ENCODE measurements at regions not wholly inside any gene's neighbourhood (a gene's known extent, or its start where the extent isn't known, plus 50 kb on each side); places are given as distances from the start of the nearest gene placed in this dataset.

GRCh38 chr22:48866906-48867681, 960.6 kb downstream of the BRD1 start:
- H3K36me3 Mint-ChIP-seq (ENCODE audit: low read depth): no peaks in the 10 kb centered on the region
- no peak overlapping the region for H3K4me3 Mint-ChIP-seq
- H3K27me3 Mint-ChIP-seq (ENCODE audit: low read depth): no peaks in the 10 kb centered on the region
- no peak for DNase-seq (ENCODE audit: low read depth, low spot score)
- peaks cover 13% of the 10 kb centered on the region for H3K4me1 Mint-ChIP-seq
- peak overlapping the region; percentile 86 for H3K27ac Mint-ChIP-seq (ENCODE audit: unreplicated experiment)
- peaks cover 4% of the 10 kb centered on the region for H3K9me3 Mint-ChIP-seq
- TF ChIP-seq, protein P1, sequence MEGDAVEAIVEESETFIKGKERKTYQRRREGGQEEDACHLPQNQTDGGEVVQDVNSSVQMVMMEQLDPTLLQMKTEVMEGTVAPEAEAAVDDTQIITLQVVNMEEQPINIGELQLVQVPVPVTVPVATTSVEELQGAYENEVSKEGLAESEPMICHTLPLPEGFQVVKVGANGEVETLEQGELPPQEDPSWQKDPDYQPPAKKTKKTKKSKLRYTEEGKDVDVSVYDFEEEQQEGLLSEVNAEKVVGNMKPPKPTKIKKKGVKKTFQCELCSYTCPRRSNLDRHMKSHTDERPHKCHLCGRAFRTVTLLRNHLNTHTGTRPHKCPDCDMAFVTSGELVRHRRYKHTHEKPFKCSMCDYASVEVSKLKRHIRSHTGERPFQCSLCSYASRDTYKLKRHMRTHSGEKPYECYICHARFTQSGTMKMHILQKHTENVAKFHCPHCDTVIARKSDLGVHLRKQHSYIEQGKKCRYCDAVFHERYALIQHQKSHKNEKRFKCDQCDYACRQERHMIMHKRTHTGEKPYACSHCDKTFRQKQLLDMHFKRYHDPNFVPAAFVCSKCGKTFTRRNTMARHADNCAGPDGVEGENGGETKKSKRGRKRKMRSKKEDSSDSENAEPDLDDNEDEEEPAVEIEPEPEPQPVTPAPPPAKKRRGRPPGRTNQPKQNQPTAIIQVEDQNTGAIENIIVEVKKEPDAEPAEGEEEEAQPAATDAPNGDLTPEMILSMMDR (conservative IDR thresholded peaks at IDR 0.05): no peak

GRCh38 chr22:48864748-48865147, 962.9 kb downstream of the BRD1 start:
- Mint-ChIP-seq H3K9me3 (no peaks in the 10 kb centered on the region), H3K27me3 (ENCODE audit: low read depth) (peaks cover 16% of the 10 kb centered on the region), H3K4me3 (no peak overlapping the region), H3K4me1 (peaks cover 13% of the 10 kb centered on the region), H3K27ac (ENCODE audit: unreplicated experiment) (no peak overlapping the region), H3K36me3 (ENCODE audit: low read depth) (no peaks in the 10 kb centered on the region)
- TF ChIP-seq, protein P1 (conservative IDR thresholded peaks at IDR 0.05): no peak
- DNase-seq (ENCODE audit: low read depth, low spot score): no peak

- H3K9me3 Mint-ChIP-seq: no peaks in the 10 kb centered on the region
- DNase-seq (ENCODE audit: low read depth, low spot score): no peak
- H3K36me3 Mint-ChIP-seq (ENCODE audit: low read depth): no peaks in the 10 kb centered on the region
- TF ChIP-seq, protein P1 (conservative IDR thresholded peaks at IDR 0.05): no peak
- H3K4me3 Mint-ChIP-seq: no peak overlapping the region
- H3K27me3 Mint-ChIP-seq (ENCODE audit: low read depth): peaks cover 22% of the 10 kb centered on the region
- H3K4me1 Mint-ChIP-seq: peaks cover 13% of the 10 kb centered on the region
- no peak overlapping the region for H3K27ac Mint-ChIP-seq (ENCODE audit: unreplicated experiment)
Observed at GRCh38 chr22:48863965-48864528, 963.6 kb downstream of the BRD1 start.

GRCh38 chr22:48860557-48860956, 967.1 kb downstream of the BRD1 start:
- Mint-ChIP-seq H3K4me1 (no peaks in the 10 kb centered on the region), H3K27ac (ENCODE audit: unreplicated experiment) (no peak overlapping the region)
- DNase-seq (ENCODE audit: low read depth, low spot score): no peak

GRCh38 chr22:48858856-48859255, 968.8 kb downstream of the BRD1 start:
- no peak overlapping the region for H3K27ac Mint-ChIP-seq (ENCODE audit: unreplicated experiment)
- H3K9me3 Mint-ChIP-seq: peaks cover 6% of the 10 kb centered on the region
- H3K36me3 Mint-ChIP-seq (ENCODE audit: low read depth): no peaks in the 10 kb centered on the region
- H3K4me1 Mint-ChIP-seq: no peaks in the 10 kb centered on the region
- no peak for DNase-seq (ENCODE audit: low read depth, low spot score)
- TF ChIP-seq, protein P1 (conservative IDR thresholded peaks at IDR 0.05): no peak
- H3K4me3 Mint-ChIP-seq: no peak overlapping the region
- H3K27me3 Mint-ChIP-seq (ENCODE audit: low read depth): peaks cover 25% of the 10 kb centered on the region

More at GRCh38 chr22:48860557-48860956, 967.1 kb downstream of the BRD1 start:
- Mint-ChIP-seq H3K36me3 (ENCODE audit: low read depth) (no peaks in the 10 kb centered on the region), H3K27me3 (ENCODE audit: low read depth) (peaks cover 25% of the 10 kb centered on the region), H3K4me3 (no peak overlapping the region), H3K9me3 (no peaks in the 10 kb centered on the region)
- TF ChIP-seq, protein P1 (conservative IDR thresholded peaks at IDR 0.05): no peak

All from neural crest cell (in vitro differentiated cells).